ENCODE measurements at regions not wholly inside any gene's neighbourhood (a gene's known extent, or its start where the extent isn't known, plus 50 kb on each side); places are given as distances from the start of the nearest gene placed in this dataset.
A peak's percentile ranks its signal among the peaks of the same experiment; 100 is the strongest.

- DNase-seq: no peak
Measured at GRCh38 chr3:177724020-177724638, 526.8 kb upstream of the TBL1XR1 start.

DNA sequence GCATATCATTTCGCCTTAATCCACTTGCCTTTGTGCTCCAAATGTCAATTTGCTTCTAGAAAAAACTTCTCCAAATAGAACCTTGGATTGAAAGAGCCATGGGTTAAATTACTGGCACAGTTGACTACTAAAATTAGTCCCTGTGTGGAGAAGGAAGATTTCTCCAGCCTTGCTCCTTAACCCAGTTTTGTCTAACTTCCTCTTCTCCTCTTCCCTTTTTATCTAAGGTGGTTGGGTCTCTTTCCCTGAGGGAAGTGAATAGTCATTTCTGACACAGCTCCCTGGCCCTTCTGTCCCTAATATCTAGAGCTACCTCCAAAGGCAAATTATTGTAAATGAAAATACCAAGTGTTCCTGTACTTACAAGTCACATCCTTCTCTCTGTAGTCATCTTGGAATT lies 527.9 kb upstream of the TBL1XR1 start:
- DNase-seq: no peak

DNA sequence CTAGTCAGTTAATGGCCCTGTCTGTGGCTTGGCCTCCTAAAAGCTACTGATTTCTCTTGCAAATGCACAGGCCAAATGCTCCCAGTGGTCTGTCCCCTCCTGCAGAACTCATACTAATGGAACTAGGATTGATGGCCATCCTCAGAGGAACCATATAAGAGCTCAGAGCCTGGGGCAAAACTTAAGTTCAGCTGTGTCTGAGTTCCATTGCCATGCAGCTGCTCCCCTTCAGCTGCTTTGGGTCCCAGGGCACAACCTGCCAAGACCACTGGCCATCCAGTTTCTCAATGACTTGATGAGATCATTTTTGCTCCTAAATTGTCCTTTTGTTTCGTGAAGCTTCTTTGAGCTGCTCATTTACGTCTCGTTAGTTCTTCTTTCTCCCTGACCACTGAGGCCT lies 529.5 kb upstream of the TBL1XR1 start:
- DNase-seq: no peak

DNA sequence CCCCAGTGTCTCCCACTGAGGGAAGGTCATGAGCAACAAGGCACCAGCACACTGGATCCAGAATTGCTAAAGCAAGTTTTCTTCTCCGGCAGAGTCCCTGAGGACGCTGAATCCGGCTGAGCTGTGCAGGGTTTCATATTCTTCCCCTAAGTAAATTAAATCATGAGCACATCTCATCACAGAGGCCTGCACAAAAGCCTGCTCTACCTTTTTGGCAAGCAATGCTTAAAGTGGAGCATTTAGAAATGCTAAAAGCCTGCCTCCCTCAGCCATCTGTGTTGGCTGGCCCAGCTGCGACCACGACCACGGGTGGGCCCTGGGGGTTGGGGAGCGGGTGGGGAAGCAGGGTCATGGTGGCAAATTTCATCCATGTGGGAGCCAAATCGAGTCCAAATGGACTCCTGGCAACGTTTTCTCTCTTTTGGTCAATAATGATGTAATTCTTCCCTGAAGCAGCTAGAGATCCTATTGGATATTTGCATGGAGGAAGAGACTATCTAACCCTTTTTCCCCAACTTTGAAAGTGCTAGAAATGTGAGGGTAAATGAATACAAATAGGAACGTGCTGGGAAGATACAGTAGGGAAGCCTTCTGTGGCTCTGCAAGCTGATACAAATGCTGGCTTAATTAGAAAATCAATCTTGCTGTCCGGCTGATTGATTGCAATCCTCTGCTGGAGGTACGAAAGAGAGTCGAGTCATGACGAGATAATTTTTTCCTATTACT lies 532.8 kb upstream of the TBL1XR1 start:
- DNase-seq: no peak

DNA sequence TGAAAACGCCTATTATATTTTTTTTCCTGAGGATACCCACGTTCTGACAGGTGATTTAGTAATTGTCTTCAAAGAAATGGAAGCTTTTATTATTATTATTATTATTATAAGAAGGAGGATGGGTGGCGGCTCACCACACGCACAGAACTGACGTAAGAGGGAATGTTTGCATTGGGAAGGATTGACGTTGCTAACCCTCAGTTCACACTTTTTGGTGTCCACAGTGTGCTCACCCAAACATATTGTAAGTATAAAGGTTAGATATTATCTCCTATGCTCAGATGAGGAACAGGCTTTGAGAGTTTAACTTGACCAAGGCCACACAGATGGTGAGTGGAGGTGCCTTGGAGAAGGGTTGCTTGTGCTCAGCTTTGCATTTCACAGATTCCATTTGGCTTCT lies 533.5 kb upstream of the TBL1XR1 start:
- no peak for DNase-seq

GRCh38 chr3:177731644-177732268 lies 534.5 kb upstream of the TBL1XR1 start:
- DNase-seq: no peak

DNA sequence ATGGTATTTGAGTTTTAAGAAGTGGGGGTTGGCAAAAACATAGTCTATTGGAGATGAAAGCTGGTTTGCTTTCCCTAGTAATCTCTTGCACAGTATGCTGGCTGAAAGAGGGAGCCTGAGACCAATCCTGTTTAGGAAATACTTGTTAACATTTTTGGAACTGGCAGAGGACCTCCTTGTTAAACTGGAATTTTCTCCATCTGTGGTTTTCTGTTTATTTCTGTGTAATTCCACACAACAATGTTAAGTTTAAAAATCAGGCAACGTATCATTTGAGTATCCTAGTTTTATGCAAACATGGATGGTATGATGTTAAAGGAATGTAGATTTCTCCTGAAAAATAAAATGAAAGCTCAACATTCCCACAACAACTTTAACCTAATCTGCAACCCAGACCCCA lies 536.0 kb upstream of the TBL1XR1 start:
- no peak for DNase-seq

- DNase-seq: peak in 1 of 2 experiments; percentile 45
Measured at GRCh38 chr3:177733936-177734335, 536.7 kb upstream of the TBL1XR1 start.

- DNase-seq: no peak
Measured at GRCh38 chr3:177735431-177735830, 538.1 kb upstream of the TBL1XR1 start.

GRCh38 chr3:177739461-177739860 lies 542.2 kb upstream of the TBL1XR1 start:
- no peak for DNase-seq

DNA sequence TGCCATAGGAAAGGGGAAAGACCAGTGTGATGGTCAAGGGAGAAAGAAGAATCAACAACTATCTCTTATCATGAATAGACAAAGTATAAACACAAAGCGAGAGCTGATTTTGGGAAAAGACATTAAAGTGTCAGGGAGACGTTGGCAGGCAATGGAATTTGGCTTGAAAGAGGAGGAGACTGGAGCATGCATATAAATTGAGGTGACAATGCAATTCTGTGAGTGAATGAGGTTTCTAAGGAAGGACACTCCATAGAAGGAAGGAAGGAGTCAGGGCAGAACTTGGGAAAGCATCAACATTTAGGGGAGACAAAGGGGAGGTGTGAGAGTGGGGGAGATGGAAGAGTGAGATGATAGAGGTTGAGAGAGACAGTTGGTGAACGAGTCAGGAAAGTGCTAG lies 543.0 kb upstream of the TBL1XR1 start:
- no peak for DNase-seq

GRCh38 chr3:177742273-177742672 lies 545.0 kb upstream of the TBL1XR1 start:
- DNase-seq: no peak

- no peak for DNase-seq
Measured at GRCh38 chr3:177743173-177743890, 546.0 kb upstream of the TBL1XR1 start.

DNA sequence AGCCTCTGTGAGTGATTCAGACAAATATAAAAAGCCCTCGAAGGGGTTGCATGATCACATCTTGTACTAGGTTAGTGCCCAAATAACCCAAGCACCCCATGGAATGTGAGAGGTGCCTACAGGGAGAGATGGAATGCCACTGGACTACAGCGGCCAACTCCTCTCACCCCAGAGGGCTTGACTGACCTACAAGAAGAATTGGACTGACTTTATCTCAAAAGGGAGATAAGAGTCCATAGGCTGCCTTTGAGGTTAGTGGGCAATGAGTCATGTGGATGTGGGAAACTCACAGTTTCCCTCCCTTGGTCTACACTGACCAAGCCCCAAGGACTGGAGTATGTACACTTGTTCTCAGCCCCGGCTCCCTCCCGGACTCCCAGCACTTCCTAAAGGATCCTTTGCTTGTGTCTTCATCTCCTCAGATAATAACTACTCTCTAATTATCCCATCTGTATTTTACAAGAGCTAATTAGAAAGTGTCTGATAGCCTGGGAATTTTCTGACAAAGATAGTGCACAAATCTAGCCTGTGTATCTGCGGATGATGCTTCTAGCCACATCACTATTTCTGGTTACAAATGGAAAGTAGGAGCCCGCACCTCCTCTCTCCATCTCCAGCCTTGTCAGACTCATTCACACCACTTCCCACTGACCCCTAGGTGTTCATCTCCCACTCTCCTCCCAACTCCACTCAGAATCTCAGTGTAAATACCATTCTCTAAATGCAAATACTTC lies 547.8 kb upstream of the TBL1XR1 start:
- DNase-seq: no peak

DNA sequence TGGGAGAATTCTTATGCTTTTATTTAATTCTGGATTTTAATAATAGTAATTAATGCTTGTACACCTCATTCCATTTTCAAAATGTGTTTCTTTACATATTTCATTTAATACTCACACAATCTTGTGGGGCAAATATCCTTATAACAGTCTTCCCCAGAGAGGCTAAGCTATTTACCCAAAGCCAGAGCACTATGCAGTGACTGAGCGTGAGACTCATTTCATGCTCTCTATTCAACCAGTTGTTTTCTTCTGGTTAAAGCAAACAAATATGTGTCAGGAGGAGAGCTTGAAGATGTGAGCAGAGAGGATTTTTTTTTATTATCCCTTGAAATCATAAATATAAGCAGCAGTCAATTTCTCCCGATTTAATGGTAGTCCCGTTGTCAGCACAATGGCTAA lies 548.3 kb upstream of the TBL1XR1 start:
- no peak for DNase-seq

DNA sequence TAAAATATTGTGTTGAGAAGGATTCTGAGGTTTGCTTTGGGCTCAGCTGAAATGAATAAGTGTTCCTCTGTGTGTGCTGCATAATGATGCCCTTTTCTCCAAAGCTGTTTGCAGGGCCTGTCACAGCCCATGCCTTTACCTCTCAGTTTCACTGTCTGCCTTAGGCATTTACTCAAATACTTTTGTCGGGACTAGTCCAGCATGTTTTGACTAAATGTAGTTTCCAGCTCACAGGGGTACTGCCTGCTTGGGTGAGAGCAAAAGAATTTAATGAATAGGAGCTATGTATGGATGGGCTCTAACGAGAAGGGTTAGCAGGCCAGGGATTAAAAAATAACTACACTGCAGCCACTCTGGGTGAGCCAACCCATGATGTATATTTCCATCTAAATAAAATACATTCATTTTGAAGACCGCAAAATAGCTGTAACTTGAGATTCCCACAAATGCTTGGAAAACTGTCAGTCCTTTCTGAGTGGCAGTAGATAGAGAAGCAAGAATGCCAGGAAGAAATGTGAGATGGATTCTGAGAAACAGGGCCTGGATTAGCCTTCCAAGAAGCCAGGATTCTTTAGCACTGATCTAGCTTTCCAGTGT lies 549.2 kb upstream of the TBL1XR1 start:
- no peak for DNase-seq

DNA sequence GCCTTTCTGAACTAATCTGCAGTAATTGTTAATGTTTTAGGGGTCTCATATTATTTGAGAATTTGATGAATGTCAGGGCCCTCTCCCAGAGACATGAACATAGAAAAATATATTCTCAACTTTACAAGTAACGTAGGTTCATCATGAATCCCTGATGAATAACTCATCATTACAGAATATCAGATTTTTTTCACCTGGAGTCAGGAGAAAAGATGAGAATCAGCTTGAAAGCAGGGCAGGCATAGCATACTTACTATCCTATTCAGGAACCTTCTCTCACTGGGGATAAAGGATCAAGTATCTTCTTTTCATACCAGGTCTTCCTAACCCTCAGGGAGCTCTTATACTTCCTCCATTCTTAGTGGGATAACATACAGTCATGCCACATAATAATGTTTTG lies 552.6 kb upstream of the TBL1XR1 start:
- DNase-seq: no peak

- DNase-seq: no peak
Measured at GRCh38 chr3:177750436-177750835, 553.2 kb upstream of the TBL1XR1 start.

- no peak for DNase-seq
Measured at GRCh38 chr3:177751770-177752169, 554.5 kb upstream of the TBL1XR1 start.

GRCh38 chr3:177752831-177753230 lies 555.5 kb upstream of the TBL1XR1 start:
- DNase-seq: no peak

DNA sequence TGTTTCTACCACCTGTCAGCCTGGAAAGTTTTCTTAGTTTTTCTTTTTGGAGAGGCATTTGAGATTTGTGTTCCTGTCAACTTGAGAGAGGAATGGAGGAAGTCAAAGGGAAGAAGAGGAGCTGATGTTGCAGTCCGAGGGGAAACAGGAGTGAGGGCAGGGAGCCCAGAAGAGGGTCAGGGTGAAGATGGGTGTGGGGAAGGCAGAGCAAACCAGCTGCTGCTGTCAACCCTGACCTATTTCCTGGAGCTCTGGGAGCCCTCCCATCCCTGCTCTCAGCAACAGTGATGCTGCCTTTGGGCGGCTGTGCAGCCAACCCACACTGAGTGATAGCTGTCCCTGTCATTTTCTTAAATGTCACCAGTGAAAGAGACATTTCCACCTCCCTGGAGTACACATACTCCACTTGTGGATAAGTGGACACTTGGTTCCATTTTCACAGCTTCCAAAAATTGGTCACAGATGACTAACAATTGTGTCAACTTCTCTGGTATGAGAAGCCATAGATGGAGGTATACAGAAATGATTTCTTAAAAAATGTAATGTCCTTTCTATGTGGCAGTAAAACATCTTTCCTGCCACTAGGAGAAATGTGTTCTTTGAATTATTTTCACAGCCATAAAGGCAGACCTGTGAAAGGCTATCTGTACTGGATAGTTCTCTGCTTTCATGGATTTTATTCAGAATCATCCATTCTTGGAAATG lies 556.3 kb upstream of the TBL1XR1 start:
- DNase-seq: no peak

DNA sequence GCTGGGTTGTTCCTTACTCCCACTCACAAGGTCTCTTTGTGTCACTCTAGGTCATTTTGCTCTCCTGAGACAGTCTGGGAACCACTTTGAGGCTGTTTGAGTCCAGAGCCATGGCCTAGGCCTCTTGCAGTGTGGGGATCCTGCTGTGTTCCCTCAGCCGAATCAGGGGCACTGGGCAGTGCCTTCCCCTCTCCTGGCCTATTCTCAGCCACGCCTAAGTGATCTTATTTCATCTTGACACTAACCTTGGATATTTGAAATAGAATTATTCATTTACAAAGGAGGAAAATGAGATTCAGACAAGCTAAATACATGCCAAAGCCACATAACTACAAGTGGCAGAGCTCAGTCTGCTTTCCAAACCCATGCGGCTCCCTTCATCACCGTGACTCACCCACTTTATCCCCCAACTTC lies 557.2 kb upstream of the TBL1XR1 start:
- DNase-seq: no peak
